AG04450 (cell line): ENCODE measurements at regions not wholly inside any gene's neighbourhood (a gene's known extent, or its start where the extent isn't known, plus 50 kb on each side); places are given as distances from the start of the nearest gene placed in this dataset.
"Not testable (repeated sequence)": the region's sequence is repeated elsewhere in the genome, so short reads cannot be mapped to it uniquely, and the experiment has no call there.

Source experiments
- CTCF ChIA-PET: fragments of 300-600, 350-600 bp; formaldehyde crosslinking; extraction: SDS; loops from one replicate; lab custom pipeline; 2022; ENCODE audit warnings: antibody characterized with exemption, inconsistent platforms; lab: Charles Lee
- POLR2A ChIA-PET: fragments of 350-600 bp; formaldehyde crosslinking; extraction: SDS; loops from one replicate; lab custom pipeline; 2021; ENCODE audit warnings: antibody characterized with exemption, inconsistent platforms; lab: Yijun Ruan, JAX
- DNase-seq: peaks from one replicate; pipeline ENCODE4 v3.0.0-alpha.2; 2011; ENCODE audit warnings: low read depth, low spot score
- H3K27ac ChIP-seq: one replicate; pipeline ENCODE4 v1.5.1; 2012; ENCODE audit warnings: low read depth, low read length, control low read depth
- H3K27me3 ChIP-seq: one replicate; pipeline ENCODE4 v1.6.0; 2012; ENCODE audit warnings: low read length; ENCODE audit not compliant: control insufficient read depth, insufficient read depth
- H3K4me3 ChIP-seq: 2 replicates; pipeline ENCODE4 v1.5.1; 2011; ENCODE audit warnings: mild to moderate bottlenecking, low read depth, low read length, control low read depth
- H3K9me3 ChIP-seq: 2 replicates; pipeline ENCODE4 v1.5.1; 2012; ENCODE audit warnings: low read length; ENCODE audit not compliant: control insufficient read depth, insufficient read depth
- TF ChIP-seq, protein P1 (sequence below): IDR thresholded peaks from 2 replicates; pipeline ENCODE4 v1.5.1; 2011; ENCODE audit warnings: low read depth, low read length, control low read depth, inconsistent platforms

DNA sequence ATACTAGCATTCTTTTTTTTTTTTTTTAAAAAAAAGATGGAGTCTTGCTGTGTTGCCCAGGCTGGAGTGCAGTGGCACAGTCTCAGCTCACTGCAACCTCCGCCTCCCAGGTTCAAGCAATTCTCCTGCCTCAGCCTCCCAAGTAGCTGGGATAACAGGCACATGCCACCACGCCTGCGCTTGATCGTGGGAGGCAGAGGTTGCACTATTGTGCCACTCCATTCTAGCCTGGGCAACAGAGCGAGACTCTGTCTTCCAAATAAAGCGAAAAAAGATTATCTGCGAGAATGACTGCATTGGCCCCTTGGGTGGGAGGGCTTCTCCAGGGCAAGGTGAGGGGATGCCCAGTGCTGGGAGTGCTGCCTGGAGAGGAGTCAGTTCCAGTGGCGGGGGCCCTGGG lies 1357.1 kb downstream of the CDH12 start:
- H3K27me3 ChIP-seq, POLR2A ChIA-PET, H3K4me3 ChIP-seq, H3K27ac ChIP-seq, DNase-seq, H3K9me3 ChIP-seq: not testable (repeated sequence)
- CTCF ChIA-PET, result interaction anchor here (0.6 kb wide), 1 partner anchor 184 kb away, joined by 4 read pairs; no protein-coding TSS in a partner anchor

- CTCF ChIA-PET, H3K27me3 ChIP-seq, POLR2A ChIA-PET, DNase-seq, H3K9me3 ChIP-seq, H3K27ac ChIP-seq, H3K4me3 ChIP-seq: not testable (repeated sequence)
Observed at GRCh38 chr5:21495235-21495634, 1357.9 kb downstream of the CDH12 start.

DNA sequence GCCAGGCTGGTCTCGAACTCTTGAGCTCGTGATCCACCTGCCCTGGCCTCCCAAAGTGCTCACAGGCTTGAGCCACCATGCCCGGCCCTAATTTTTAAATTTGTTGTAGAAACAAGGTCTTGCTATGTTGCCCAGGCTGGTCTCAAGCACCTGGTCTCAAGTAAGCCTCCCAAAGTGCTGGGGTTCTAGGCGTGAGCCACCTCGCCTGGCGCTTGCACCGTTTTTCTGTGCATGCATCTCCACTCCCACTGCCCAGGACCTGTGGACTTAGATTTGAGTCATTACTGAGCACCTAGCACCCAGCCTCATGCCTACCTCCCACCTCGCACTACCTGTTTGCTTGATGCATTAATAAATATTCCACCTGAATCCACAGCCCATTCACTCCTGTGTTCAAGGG lies 1359.1 kb downstream of the CDH12 start:
- H3K27ac ChIP-seq, result not testable (repeated sequence)

GRCh38 chr5:21491182-21491581 lies 1362.0 kb downstream of the CDH12 start:
- H3K27me3 ChIP-seq, CTCF ChIA-PET, H3K4me3 ChIP-seq, H3K9me3 ChIP-seq, DNase-seq, POLR2A ChIA-PET, H3K27ac ChIP-seq: not testable (repeated sequence)

More for the DNA sequence above, 1359.1 kb downstream of the CDH12 start:
- CTCF ChIA-PET, POLR2A ChIA-PET, H3K4me3 ChIP-seq, H3K9me3 ChIP-seq, DNase-seq, H3K27me3 ChIP-seq: not testable (repeated sequence)

GRCh38 chr5:21488828-21489227 lies 1364.3 kb downstream of the CDH12 start:
- H3K27me3 ChIP-seq, CTCF ChIA-PET, H3K27ac ChIP-seq, H3K9me3 ChIP-seq, POLR2A ChIA-PET, DNase-seq, H3K4me3 ChIP-seq: not testable (repeated sequence)

GRCh38 chr5:21485458-21486000 lies 1367.6 kb downstream of the CDH12 start:
- not testable (repeated sequence) for DNase-seq

GRCh38 chr5:21484498-21484889 lies 1368.7 kb downstream of the CDH12 start:
- CTCF ChIA-PET, POLR2A ChIA-PET, H3K27ac ChIP-seq, DNase-seq, H3K4me3 ChIP-seq, H3K9me3 ChIP-seq, H3K27me3 ChIP-seq: not testable (repeated sequence)

More at GRCh38 chr5:21485458-21486000, 1367.6 kb downstream of the CDH12 start:
- CTCF ChIA-PET, H3K4me3 ChIP-seq, H3K9me3 ChIP-seq, H3K27ac ChIP-seq, POLR2A ChIA-PET, H3K27me3 ChIP-seq: not testable (repeated sequence)
- TF ChIP-seq, protein P1, sequence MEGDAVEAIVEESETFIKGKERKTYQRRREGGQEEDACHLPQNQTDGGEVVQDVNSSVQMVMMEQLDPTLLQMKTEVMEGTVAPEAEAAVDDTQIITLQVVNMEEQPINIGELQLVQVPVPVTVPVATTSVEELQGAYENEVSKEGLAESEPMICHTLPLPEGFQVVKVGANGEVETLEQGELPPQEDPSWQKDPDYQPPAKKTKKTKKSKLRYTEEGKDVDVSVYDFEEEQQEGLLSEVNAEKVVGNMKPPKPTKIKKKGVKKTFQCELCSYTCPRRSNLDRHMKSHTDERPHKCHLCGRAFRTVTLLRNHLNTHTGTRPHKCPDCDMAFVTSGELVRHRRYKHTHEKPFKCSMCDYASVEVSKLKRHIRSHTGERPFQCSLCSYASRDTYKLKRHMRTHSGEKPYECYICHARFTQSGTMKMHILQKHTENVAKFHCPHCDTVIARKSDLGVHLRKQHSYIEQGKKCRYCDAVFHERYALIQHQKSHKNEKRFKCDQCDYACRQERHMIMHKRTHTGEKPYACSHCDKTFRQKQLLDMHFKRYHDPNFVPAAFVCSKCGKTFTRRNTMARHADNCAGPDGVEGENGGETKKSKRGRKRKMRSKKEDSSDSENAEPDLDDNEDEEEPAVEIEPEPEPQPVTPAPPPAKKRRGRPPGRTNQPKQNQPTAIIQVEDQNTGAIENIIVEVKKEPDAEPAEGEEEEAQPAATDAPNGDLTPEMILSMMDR, result peak; percentile 26; the same call in 1 of the 2 replicates

DNA sequence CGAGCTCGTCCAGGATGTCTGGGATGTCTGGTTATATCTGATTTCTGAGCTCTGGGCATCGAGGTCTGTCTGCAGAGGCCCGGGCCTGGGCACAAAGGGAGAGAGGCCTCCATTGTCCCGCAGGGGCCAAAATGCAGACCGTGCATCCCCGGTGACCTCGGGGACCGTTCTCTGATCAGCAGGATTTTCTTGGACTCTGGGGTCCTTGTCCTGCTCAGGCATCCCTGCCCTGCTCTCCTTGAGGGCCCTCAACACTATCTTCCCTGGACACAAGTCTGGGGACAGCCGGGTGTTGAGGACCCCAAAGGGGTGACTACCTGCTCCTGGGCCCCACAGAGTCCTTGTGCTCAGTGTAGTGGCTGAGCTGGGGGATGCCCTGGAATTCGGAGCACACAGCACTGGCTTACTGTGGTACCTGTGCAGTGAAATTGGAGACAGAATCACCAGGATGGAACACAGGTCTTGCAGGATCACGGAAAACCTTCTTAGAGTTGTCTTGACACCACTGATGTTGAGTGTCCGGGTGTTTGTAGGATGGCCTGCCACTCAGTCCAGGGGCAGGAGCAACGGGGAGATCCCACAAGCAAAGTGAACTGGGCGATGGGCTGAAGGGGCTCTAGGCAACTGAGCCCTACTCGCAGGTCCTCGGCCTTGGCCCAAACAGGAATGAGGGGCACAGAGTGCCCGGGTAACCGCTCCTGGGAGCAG lies 1369.2 kb downstream of the CDH12 start:
- POLR2A ChIA-PET, DNase-seq, CTCF ChIA-PET, H3K4me3 ChIP-seq, H3K27me3 ChIP-seq, H3K27ac ChIP-seq, H3K9me3 ChIP-seq: not testable (repeated sequence)

- H3K27ac ChIP-seq, DNase-seq, H3K4me3 ChIP-seq, POLR2A ChIA-PET, H3K9me3 ChIP-seq, H3K27me3 ChIP-seq, CTCF ChIA-PET: not testable (repeated sequence)
Observed at GRCh38 chr5:21482983-21483650, 1370.0 kb downstream of the CDH12 start.

- CTCF ChIA-PET, H3K27ac ChIP-seq, DNase-seq, POLR2A ChIA-PET, H3K27me3 ChIP-seq, H3K9me3 ChIP-seq, H3K4me3 ChIP-seq: not testable (repeated sequence)
Observed at GRCh38 chr5:21482522-21482921, 1370.6 kb downstream of the CDH12 start.
